22Rv1 (cell line): ENCODE measurements at regions not wholly inside any gene's neighbourhood (a gene's known extent, or its start where the extent isn't known, plus 50 kb on each side); places are given as distances from the start of the nearest gene placed in this dataset.
"Not testable (repeated sequence)": the region's sequence is repeated elsewhere in the genome, so short reads cannot be mapped to it uniquely, and the experiment has no call there.

Experiments
- ZFX ChIP-seq: fragments of 450-650 bp; IDR thresholded peaks from 2 replicates; pipeline ENCODE4 v1.6.1; 2017; ENCODE audit warnings: antibody characterized with exemption, borderline replicate concordance
- TF ChIP-seq, protein P1 (sequence below): fragments of 450-650 bp; IDR thresholded peaks from 2 replicates; pipeline ENCODE4 v1.5.1; 2017; ENCODE audit warnings: mild to moderate bottlenecking

DNA sequence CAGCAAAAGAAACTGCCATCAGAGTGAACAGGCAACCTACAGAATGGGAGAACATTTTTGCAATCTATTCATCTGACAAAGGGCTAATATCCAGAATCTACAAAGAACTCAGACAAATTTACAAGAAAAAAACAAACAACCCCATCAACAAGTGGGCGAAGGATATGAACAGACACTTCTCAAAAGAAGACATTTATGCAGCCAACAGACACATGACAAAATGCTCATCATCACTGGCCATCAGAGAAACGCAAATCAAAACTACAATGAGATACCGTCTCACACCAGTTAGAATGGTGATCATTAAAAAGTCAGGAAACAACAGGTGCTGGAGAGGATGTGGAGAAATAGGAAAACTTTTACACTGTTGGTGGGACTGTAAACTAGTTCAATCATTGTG lies 65.3 kb upstream of the PDSS1 start:
- not testable (repeated sequence) for TF ChIP-seq ZFX
- TF ChIP-seq, protein P1, sequence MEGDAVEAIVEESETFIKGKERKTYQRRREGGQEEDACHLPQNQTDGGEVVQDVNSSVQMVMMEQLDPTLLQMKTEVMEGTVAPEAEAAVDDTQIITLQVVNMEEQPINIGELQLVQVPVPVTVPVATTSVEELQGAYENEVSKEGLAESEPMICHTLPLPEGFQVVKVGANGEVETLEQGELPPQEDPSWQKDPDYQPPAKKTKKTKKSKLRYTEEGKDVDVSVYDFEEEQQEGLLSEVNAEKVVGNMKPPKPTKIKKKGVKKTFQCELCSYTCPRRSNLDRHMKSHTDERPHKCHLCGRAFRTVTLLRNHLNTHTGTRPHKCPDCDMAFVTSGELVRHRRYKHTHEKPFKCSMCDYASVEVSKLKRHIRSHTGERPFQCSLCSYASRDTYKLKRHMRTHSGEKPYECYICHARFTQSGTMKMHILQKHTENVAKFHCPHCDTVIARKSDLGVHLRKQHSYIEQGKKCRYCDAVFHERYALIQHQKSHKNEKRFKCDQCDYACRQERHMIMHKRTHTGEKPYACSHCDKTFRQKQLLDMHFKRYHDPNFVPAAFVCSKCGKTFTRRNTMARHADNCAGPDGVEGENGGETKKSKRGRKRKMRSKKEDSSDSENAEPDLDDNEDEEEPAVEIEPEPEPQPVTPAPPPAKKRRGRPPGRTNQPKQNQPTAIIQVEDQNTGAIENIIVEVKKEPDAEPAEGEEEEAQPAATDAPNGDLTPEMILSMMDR = not testable (repeated sequence)
